22Rv1 (cell line): ENCODE measurements at regions not wholly inside any gene's neighbourhood (a gene's known extent, or its start where the extent isn't known, plus 50 kb on each side); places are given as distances from the start of the nearest gene placed in this dataset.

Source experiments
- CTCF ChIP-seq: fragments of 450-650 bp; IDR thresholded peaks from 2 replicates; pipeline ENCODE4 v1.5.1; 2017; ENCODE audit warnings: mild to moderate bottlenecking
- ZFX ChIP-seq: fragments of 450-650 bp; IDR thresholded peaks from 2 replicates; pipeline ENCODE4 v1.6.1; 2017; ENCODE audit warnings: antibody characterized with exemption, borderline replicate concordance

- TF ChIP-seq CTCF: no peak
- TF ChIP-seq ZFX: no peak
Observed at GRCh38 chr9:30575691-30576090, 1808.8 kb upstream of the ACO1 start.
